Activated naive CD4-positive, alpha-beta T cell treated with anti-CD3 and anti-CD28 coated beads for 36 hours (primary cell): ENCODE measurements at regions not wholly inside any gene's neighbourhood (a gene's known extent, or its start where the extent isn't known, plus 50 kb on each side); places are given as distances from the start of the nearest gene placed in this dataset.
"Not testable (repeated sequence)": the region's sequence is repeated elsewhere in the genome, so short reads cannot be mapped to it uniquely, and the experiment has no call there.

Source experiments
- CTCF ChIA-PET: fragments of 350-600 bp; sonication (Branson Sonifier 250); formaldehyde crosslinking; loops from one replicate; lab custom pipeline; 2021; ENCODE audit warnings: antibody characterized with exemption; lab: Charles Lee
- DNase-seq: peaks from one replicate; pipeline ENCODE4 v3.0.0-alpha.2; 2020
- H3K27ac Mint-ChIP-seq: one replicate; pipeline ENCODE4 v1.8.0; 2021; ENCODE audit warnings: mild to moderate bottlenecking, mixed read lengths
- H3K27me3 Mint-ChIP-seq: one replicate; pipeline ENCODE4 v1.8.0; 2021; ENCODE audit warnings: low read depth, mixed read lengths
- H3K36me3 Mint-ChIP-seq: one replicate; pipeline ENCODE4 v1.8.0; 2021; ENCODE audit warnings: low read depth, mixed read lengths
- H3K4me1 Mint-ChIP-seq: one replicate; pipeline ENCODE4 v1.8.0; 2021; ENCODE audit warnings: low read depth, mixed read lengths
- H3K4me3 Mint-ChIP-seq: one replicate; pipeline ENCODE4 v1.8.0; 2021; ENCODE audit warnings: mild to moderate bottlenecking, moderate library complexity, mixed read lengths
- H3K9me3 Mint-ChIP-seq: one replicate; pipeline ENCODE4 v1.8.0; 2021; ENCODE audit warnings: mixed read lengths
- intact Hi-C: fragments of 100-400 bp; cut with micrococcal nuclease; formaldehyde crosslinking; loops from one replicate; pipeline ENCODE4 v1.15.1; 2023

GRCh38 chr7:9488555-9488954 lies 1055.1 kb downstream of the NXPH1 start:
- no peaks in the 10 kb centered on the region for H3K36me3 Mint-ChIP-seq
- no peaks in the 10 kb centered on the region for H3K4me1 Mint-ChIP-seq
- no peak overlapping the region for H3K4me3 Mint-ChIP-seq
- H3K27me3 Mint-ChIP-seq = no peaks in the 10 kb centered on the region
- CTCF ChIA-PET = no interaction called here
- H3K27ac Mint-ChIP-seq = no peak overlapping the region
- peaks cover 8% of the 10 kb centered on the region for H3K9me3 Mint-ChIP-seq
- intact Hi-C loops = no loop called here
- DNase-seq = no peak

- DNase-seq = no peak
- no peaks in the 10 kb centered on the region for H3K36me3 Mint-ChIP-seq
Measured at GRCh38 chr7:9498303-9498702, 1064.9 kb downstream of the NXPH1 start.

GRCh38 chr7:9502269-9502668 lies 1068.9 kb downstream of the NXPH1 start:
- no peak overlapping the region for H3K27ac Mint-ChIP-seq
- H3K27me3 Mint-ChIP-seq = no peaks in the 10 kb centered on the region
- H3K36me3 Mint-ChIP-seq = no peaks in the 10 kb centered on the region
- intact Hi-C loops = no loop called here
- H3K4me1 Mint-ChIP-seq = no peaks in the 10 kb centered on the region
- DNase-seq = no peak
- H3K4me3 Mint-ChIP-seq = no peak overlapping the region
- CTCF ChIA-PET = no interaction called here
- peaks cover 4% of the 10 kb centered on the region for H3K9me3 Mint-ChIP-seq

More at GRCh38 chr7:9498303-9498702, 1064.9 kb downstream of the NXPH1 start:
- intact Hi-C loops = no loop called here
- Mint-ChIP-seq H3K9me3 (peaks cover 6% of the 10 kb centered on the region), H3K27me3 (no peaks in the 10 kb centered on the region), H3K4me1 (no peaks in the 10 kb centered on the region), H3K27ac (no peak overlapping the region), H3K4me3 (no peak overlapping the region)
- CTCF ChIA-PET = no interaction called here

- no peaks in the 10 kb centered on the region for H3K27me3 Mint-ChIP-seq
- DNase-seq = no peak
- CTCF ChIA-PET = no interaction called here
- H3K27ac Mint-ChIP-seq = no peak overlapping the region
- H3K36me3 Mint-ChIP-seq = no peaks in the 10 kb centered on the region
- no peaks in the 10 kb centered on the region for H3K4me1 Mint-ChIP-seq
- intact Hi-C loops = no loop called here
- H3K9me3 Mint-ChIP-seq = peaks cover under 1% of the 10 kb centered on the region
- H3K4me3 Mint-ChIP-seq = no peak overlapping the region
Measured at GRCh38 chr7:9504678-9505077, 1071.3 kb downstream of the NXPH1 start.

GRCh38 chr7:9505516-9505915 lies 1072.1 kb downstream of the NXPH1 start:
- no peaks in the 10 kb centered on the region for H3K27me3 Mint-ChIP-seq
- no peak for DNase-seq
- no peaks in the 10 kb centered on the region for H3K36me3 Mint-ChIP-seq
- no peaks in the 10 kb centered on the region for H3K4me1 Mint-ChIP-seq
- no peak overlapping the region for H3K4me3 Mint-ChIP-seq
- H3K27ac Mint-ChIP-seq = no peak overlapping the region
- intact Hi-C loops = no loop called here
- no peaks in the 10 kb centered on the region for H3K9me3 Mint-ChIP-seq
- CTCF ChIA-PET = no interaction called here

- Mint-ChIP-seq H3K4me1 (no peaks in the 10 kb centered on the region), H3K27ac (no peak overlapping the region), H3K36me3 (no peaks in the 10 kb centered on the region), H3K9me3 (no peaks in the 10 kb centered on the region), H3K27me3 (no peaks in the 10 kb centered on the region), H3K4me3 (no peak overlapping the region)
- no peak for DNase-seq
- intact Hi-C loops = no loop called here
- CTCF ChIA-PET = no interaction called here
Measured at GRCh38 chr7:9507290-9507689, 1073.9 kb downstream of the NXPH1 start.

GRCh38 chr7:9516662-9517061 lies 1083.3 kb downstream of the NXPH1 start:
- intact Hi-C loops = no loop called here
- CTCF ChIA-PET = no interaction called here
- no peaks in the 10 kb centered on the region for H3K4me1 Mint-ChIP-seq
- peaks cover 3% of the 10 kb centered on the region for H3K9me3 Mint-ChIP-seq
- H3K36me3 Mint-ChIP-seq = no peaks in the 10 kb centered on the region
- no peak overlapping the region for H3K27ac Mint-ChIP-seq
- no peaks in the 10 kb centered on the region for H3K27me3 Mint-ChIP-seq
- no peak for DNase-seq
- no peak overlapping the region for H3K4me3 Mint-ChIP-seq

GRCh38 chr7:9523579-9523978 lies 1090.2 kb downstream of the NXPH1 start:
- Mint-ChIP-seq H3K9me3 (no peaks in the 10 kb centered on the region), H3K4me3 (no peak overlapping the region), H3K27ac (no peak overlapping the region), H3K27me3 (no peaks in the 10 kb centered on the region), H3K36me3 (no peaks in the 10 kb centered on the region), H3K4me1 (no peaks in the 10 kb centered on the region)
- CTCF ChIA-PET = no interaction called here
- no peak for DNase-seq
- intact Hi-C loops = no loop called here

- DNase-seq, H3K9me3 Mint-ChIP-seq, H3K27me3 Mint-ChIP-seq, H3K4me3 Mint-ChIP-seq, H3K4me1 Mint-ChIP-seq, intact Hi-C loops, H3K27ac Mint-ChIP-seq, H3K36me3 Mint-ChIP-seq: not testable (repeated sequence)
- CTCF ChIA-PET = interaction anchor here (0.7 kb wide), 1 partner anchor 326 kb away, joined by 3 read pairs; no protein-coding TSS in a partner anchor
Measured at GRCh38 chr7:9552431-9552830, 1119.0 kb downstream of the NXPH1 start.

- DNase-seq = no peak
- no peak overlapping the region for H3K27ac Mint-ChIP-seq
- no peaks in the 10 kb centered on the region for H3K4me1 Mint-ChIP-seq
- intact Hi-C loops = no loop called here
- H3K4me3 Mint-ChIP-seq = no peak overlapping the region
- CTCF ChIA-PET = no interaction called here
- H3K27me3 Mint-ChIP-seq = no peaks in the 10 kb centered on the region
- H3K36me3 Mint-ChIP-seq = no peaks in the 10 kb centered on the region
- no peaks in the 10 kb centered on the region for H3K9me3 Mint-ChIP-seq
Measured at GRCh38 chr7:9557853-9558252, 1124.4 kb downstream of the NXPH1 start.

- intact Hi-C loops = no loop called here
- Mint-ChIP-seq H3K9me3 (peaks cover 9% of the 10 kb centered on the region), H3K4me1 (no peaks in the 10 kb centered on the region), H3K36me3 (no peaks in the 10 kb centered on the region), H3K27ac (no peak overlapping the region), H3K4me3 (no peak overlapping the region), H3K27me3 (no peaks in the 10 kb centered on the region)
- CTCF ChIA-PET = interaction anchor here (0.7 kb wide), 1 partner anchor 725 kb away, joined by 3 read pairs; no protein-coding TSS in a partner anchor
- no peak for DNase-seq
Measured at GRCh38 chr7:9575716-9576115, 1142.3 kb downstream of the NXPH1 start.

- Mint-ChIP-seq H3K4me1 (no peaks in the 10 kb centered on the region), H3K9me3 (peaks cover 2% of the 10 kb centered on the region), H3K36me3 (no peaks in the 10 kb centered on the region), H3K4me3 (no peak overlapping the region), H3K27ac (no peak overlapping the region), H3K27me3 (no peaks in the 10 kb centered on the region)
- intact Hi-C loops = no loop called here
- CTCF ChIA-PET = no interaction called here
- no peak for DNase-seq
Measured at GRCh38 chr7:9582824-9583223, 1149.4 kb downstream of the NXPH1 start.

GRCh38 chr7:9598411-9598810 lies 1165.0 kb downstream of the NXPH1 start:
- no peak for DNase-seq
- Mint-ChIP-seq H3K27ac (no peak overlapping the region), H3K36me3 (no peaks in the 10 kb centered on the region)

GRCh38 chr7:9600974-9601373 lies 1167.6 kb downstream of the NXPH1 start:
- Mint-ChIP-seq H3K36me3 (no peaks in the 10 kb centered on the region), H3K9me3 (peaks cover 2% of the 10 kb centered on the region), H3K27me3 (no peaks in the 10 kb centered on the region), H3K4me3 (no peak overlapping the region), H3K27ac (no peak overlapping the region), H3K4me1 (no peaks in the 10 kb centered on the region)
- CTCF ChIA-PET = no interaction called here
- no peak for DNase-seq
- intact Hi-C loops = no loop called here

More at GRCh38 chr7:9598411-9598810, 1165.0 kb downstream of the NXPH1 start:
- H3K4me3 Mint-ChIP-seq = no peak overlapping the region
- peaks cover 7% of the 10 kb centered on the region for H3K9me3 Mint-ChIP-seq
- H3K4me1 Mint-ChIP-seq = no peaks in the 10 kb centered on the region
- CTCF ChIA-PET = no interaction called here
- H3K27me3 Mint-ChIP-seq = no peaks in the 10 kb centered on the region
- intact Hi-C loops = no loop called here
